GM19240 (cell line): ENCODE measurements at regions not wholly inside any gene's neighbourhood (a gene's known extent, or its start where the extent isn't known, plus 50 kb on each side); places are given as distances from the start of the nearest gene placed in this dataset.
"Not testable (repeated sequence)": the region's sequence is repeated elsewhere in the genome, so short reads cannot be mapped to it uniquely, and the experiment has no call there.

Source experiments
- DNase-seq: peaks from one replicate; pipeline ENCODE4 v3.0.0; 2011; ENCODE audit warnings: low spot score; ENCODE audit not compliant: insufficient read length

- DNase-seq: no peak
Measured at GRCh38 chr3:17908399-17909191, 166.2 kb upstream of the TBC1D5 start.

- no peak for DNase-seq
Measured at GRCh38 chr3:17905996-17906395, 163.6 kb upstream of the TBC1D5 start.

- no peak for DNase-seq
Measured at GRCh38 chr3:17901893-17902292, 159.5 kb upstream of the TBC1D5 start.

GRCh38 chr3:17894434-17895060, 152.1 kb upstream of the TBC1D5 start:
- DNase-seq: no peak

GRCh38 chr3:17891139-17891856, 148.9 kb upstream of the TBC1D5 start:
- DNase-seq: no peak

- no peak for DNase-seq
Measured at GRCh38 chr3:17885986-17886385, 143.6 kb upstream of the TBC1D5 start.

GRCh38 chr3:17882981-17883380, 140.6 kb upstream of the TBC1D5 start:
- no peak for DNase-seq

- DNase-seq: no peak
Measured at GRCh38 chr3:17877299-17877698, 134.9 kb upstream of the TBC1D5 start.

GRCh38 chr3:17874636-17875035, 132.2 kb upstream of the TBC1D5 start:
- no peak for DNase-seq

- DNase-seq: no peak
Measured at GRCh38 chr3:17872457-17872856, 130.0 kb upstream of the TBC1D5 start.

GRCh38 chr3:17865631-17866030, 123.2 kb upstream of the TBC1D5 start:
- DNase-seq: no peak

- DNase-seq: no peak
Measured at GRCh38 chr3:17861476-17861875, 119.0 kb upstream of the TBC1D5 start.

GRCh38 chr3:17860840-17861471, 118.5 kb upstream of the TBC1D5 start:
- not testable (repeated sequence) for DNase-seq

- DNase-seq: no peak
Measured at GRCh38 chr3:17852217-17852616, 109.8 kb upstream of the TBC1D5 start.

- no peak for DNase-seq
Measured at GRCh38 chr3:17850448-17850847, 108.0 kb upstream of the TBC1D5 start.

- DNase-seq: no peak
Measured at GRCh38 chr3:17848102-17848501, 105.7 kb upstream of the TBC1D5 start.

- no peak for DNase-seq
Measured at GRCh38 chr3:17847156-17847555, 104.7 kb upstream of the TBC1D5 start.

- no peak for DNase-seq
Measured at GRCh38 chr3:17846466-17846865, 104.0 kb upstream of the TBC1D5 start.

- DNase-seq: no peak
Measured at GRCh38 chr3:17845026-17845812, 102.8 kb upstream of the TBC1D5 start.

- no peak for DNase-seq
Measured at GRCh38 chr3:17844236-17844635, 101.8 kb upstream of the TBC1D5 start.

- peak; percentile 31 for DNase-seq
Measured at GRCh38 chr3:17841190-17841828, 98.9 kb upstream of the TBC1D5 start.
